Effector CD8-positive, alpha-beta T cell (primary cell): ENCODE measurements at regions not wholly inside any gene's neighbourhood (a gene's known extent, or its start where the extent isn't known, plus 50 kb on each side); places are given as distances from the start of the nearest gene placed in this dataset.

Experiments used
- DNase-seq: peaks from one replicate; lab custom pipeline; 2025; lab: John Stamatoyannopoulos, UW

GRCh38 chr10:35743851-35744250 lies 101.8 kb upstream of the FZD8 start:
- no peak for DNase-seq

GRCh38 chr10:35743351-35743750 lies 101.3 kb upstream of the FZD8 start:
- no peak for DNase-seq

- no peak for DNase-seq
Observed at GRCh38 chr10:35739998-35740397, 97.9 kb upstream of the FZD8 start.

- no peak for DNase-seq
Observed at GRCh38 chr10:35735412-35735811, 93.3 kb upstream of the FZD8 start.

- no peak for DNase-seq
Observed at GRCh38 chr10:35731828-35732227, 89.7 kb upstream of the FZD8 start.

- DNase-seq, result no peak
Observed at GRCh38 chr10:35728341-35728740, 86.2 kb upstream of the FZD8 start.

- no peak for DNase-seq
Observed at GRCh38 chr10:35726846-35727245, 84.8 kb upstream of the FZD8 start.

- DNase-seq, result no peak
Observed at GRCh38 chr10:35723992-35724391, 81.9 kb upstream of the FZD8 start.

GRCh38 chr10:35723059-35723458 lies 81.0 kb upstream of the FZD8 start:
- DNase-seq, result no peak

GRCh38 chr10:35722636-35723035 lies 80.5 kb upstream of the FZD8 start:
- DNase-seq, result no peak

- DNase-seq, result no peak
Observed at GRCh38 chr10:35722226-35722625, 80.1 kb upstream of the FZD8 start.

GRCh38 chr10:35720366-35720765 lies 78.3 kb upstream of the FZD8 start:
- no peak for DNase-seq

GRCh38 chr10:35716776-35717175 lies 74.7 kb upstream of the FZD8 start:
- no peak for DNase-seq

GRCh38 chr10:35712486-35712885 lies 70.4 kb upstream of the FZD8 start:
- DNase-seq, result no peak

- DNase-seq, result no peak
Observed at GRCh38 chr10:35711615-35712411, 69.7 kb upstream of the FZD8 start.

- no peak for DNase-seq
Observed at GRCh38 chr10:35707642-35708425, 65.7 kb upstream of the FZD8 start.

- no peak for DNase-seq
Observed at GRCh38 chr10:35706959-35707358, 64.9 kb upstream of the FZD8 start.

GRCh38 chr10:35705671-35706070 lies 63.6 kb upstream of the FZD8 start:
- no peak for DNase-seq

GRCh38 chr10:35705051-35705450 lies 63.0 kb upstream of the FZD8 start:
- no peak for DNase-seq

- no peak for DNase-seq
Observed at GRCh38 chr10:35704401-35704800, 62.3 kb upstream of the FZD8 start.

GRCh38 chr10:35700487-35700882 lies 58.4 kb upstream of the FZD8 start:
- no peak for DNase-seq

GRCh38 chr10:35699848-35700486 lies 57.9 kb upstream of the FZD8 start:
- DNase-seq, result no peak
